ENCODE measurements at regions not wholly inside any gene's neighbourhood (a gene's known extent, or its start where the extent isn't known, plus 50 kb on each side); places are given as distances from the start of the nearest gene placed in this dataset.
"Not testable (repeated sequence)": the region's sequence is repeated elsewhere in the genome, so short reads cannot be mapped to it uniquely, and the experiment has no call there.

- intact Hi-C loops (cut with DNase I) = no loop called here
- no peak overlapping the region for H3K4me3 ChIP-seq
- no peak for TF ChIP-seq CTCF (IDR thresholded peaks at IDR 0.05)
- H3K9me3 ChIP-seq = peaks cover 0 to 30% (median 5%) of the 10 kb centered on the region in 11 donors
- 83 to 86% methylated on average over 5 of the region's 5 CpGs for WGBS, 2 donors
- H3K36me3 ChIP-seq = no peaks in the 10 kb centered on the region
- no peak overlapping the region for H3K27ac ChIP-seq
- no peak for DNase-seq
- no peaks in the 10 kb centered on the region for H3K27me3 ChIP-seq
- ATAC-seq = no peak
- no peaks in the 10 kb centered on the region for H3K4me1 ChIP-seq
These were observed 108.9 kb upstream of the XPO1 start for GRCh38 chr2:61647044-61647443.

GRCh38 chr2:61645911-61646310 is 107.8 kb upstream of the XPO1 start:
- no peaks in the 10 kb centered on the region for H3K27me3 ChIP-seq
- no peak for TF ChIP-seq CTCF (IDR thresholded peaks at IDR 0.05)
- intact Hi-C loops (cut with DNase I) = no loop called here
- H3K4me1 ChIP-seq = no peaks in the 10 kb centered on the region
- no peak overlapping the region for H3K4me3 ChIP-seq
- DNase-seq (no peak), ATAC-seq (no peak)
- peaks cover 0 to 25% (median 0%) of the 10 kb centered on the region in 11 donors for H3K9me3 ChIP-seq
- 83 to 95% methylated on average over 1 of the region's 1 CpG for WGBS, 2 donors
- no peak overlapping the region for H3K27ac ChIP-seq
- H3K36me3 ChIP-seq = no peaks in the 10 kb centered on the region

GRCh38 chr2:61643153-61643552 is 105.0 kb upstream of the XPO1 start:
- H3K4me3 ChIP-seq; intact Hi-C loops (cut with DNase I); H3K36me3 ChIP-seq; H3K27ac ChIP-seq; DNase-seq; H3K4me1 ChIP-seq; ATAC-seq; H3K27me3 ChIP-seq: not testable (repeated sequence)
- 98% methylated on average over 6 of the region's 6 CpGs for WGBS, 2 donors
- H3K9me3 ChIP-seq = peaks cover 0 to 23% (median 0%) of the 10 kb centered on the region in 11 donors

- Histone ChIP-seq H3K4me1 (no peaks in the 10 kb centered on the region), H3K36me3 (no peaks in the 10 kb centered on the region), H3K27ac (no peak overlapping the region), H3K4me3 (no peak overlapping the region), H3K9me3 (no peaks in the 10 kb centered on the region), H3K27me3 (no peaks in the 10 kb centered on the region)
- 96 to 100% methylated on average over 2 of the region's 2 CpGs for WGBS, 2 donors
- intact Hi-C loops (cut with DNase I) = no loop called here
- TF ChIP-seq CTCF (IDR thresholded peaks at IDR 0.05) = no peak
- DNase-seq (no peak), ATAC-seq (no peak)
These were observed 102.2 kb upstream of the XPO1 start for GRCh38 chr2:61640406-61640805.

GRCh38 chr2:61639721-61640120 is 101.6 kb upstream of the XPO1 start:
- H3K36me3 ChIP-seq = no peaks in the 10 kb centered on the region
- no peaks in the 10 kb centered on the region for H3K4me1 ChIP-seq
- intact Hi-C loops (cut with DNase I) = loop anchor here in 1 of 10 donors (10.0 kb wide), 1 partner anchor 95 kb away; no protein-coding TSS in a partner anchor
- WGBS, 2 donors = 93 to 97% methylated on average over 9 of the region's 9 CpGs
- no peaks in the 10 kb centered on the region for H3K9me3 ChIP-seq
- no peak for TF ChIP-seq CTCF (IDR thresholded peaks at IDR 0.05)
- ATAC-seq = no peak
- DNase-seq = no peak
- no peak overlapping the region for H3K4me3 ChIP-seq
- no peaks in the 10 kb centered on the region for H3K27me3 ChIP-seq
- H3K27ac ChIP-seq = no peak overlapping the region

Data from heart right ventricle (tissue), 16 donors.